Caki2 (cell line): ENCODE measurements at regions not wholly inside any gene's neighbourhood (a gene's known extent, or its start where the extent isn't known, plus 50 kb on each side); places are given as distances from the start of the nearest gene placed in this dataset.
"Not testable (repeated sequence)": the region's sequence is repeated elsewhere in the genome, so short reads cannot be mapped to it uniquely, and the experiment has no call there.

Experiments
- DNase-seq: peaks from one replicate; pipeline ENCODE4 v3.0.0-alpha.2; 2015; ENCODE audit warnings: low read depth
- in situ Hi-C: cut with HindIII; loops from 2 replicates; pipeline ENCODE4 v1.10.0; 2016; ENCODE audit warnings: low sequenced_read_pairs, low pct_unique_long_range_greater_than_20kb, mixed read lengths

GRCh38 chr2:2901384-2902345, 476.0 kb downstream of the EIPR1 start:
- no peak for DNase-seq
- in situ Hi-C loops, result no loop called here

GRCh38 chr2:2899826-2900225, 477.8 kb downstream of the EIPR1 start:
- in situ Hi-C loops, result no loop called here
- DNase-seq, result no peak

GRCh38 chr2:2898744-2899143, 478.9 kb downstream of the EIPR1 start:
- no peak for DNase-seq
- in situ Hi-C loops, result no loop called here

- DNase-seq, result no peak
- in situ Hi-C loops, result no loop called here
Observed at GRCh38 chr2:2896643-2897042, 481.0 kb downstream of the EIPR1 start.

GRCh38 chr2:2896011-2896410, 481.6 kb downstream of the EIPR1 start:
- DNase-seq, result no peak
- in situ Hi-C loops, result no loop called here

GRCh38 chr2:2894011-2894410, 483.6 kb downstream of the EIPR1 start:
- in situ Hi-C loops, DNase-seq: not testable (repeated sequence)

GRCh38 chr2:2892892-2893291, 484.7 kb downstream of the EIPR1 start:
- in situ Hi-C loops, result no loop called here
- DNase-seq, result no peak

- no peak for DNase-seq
- in situ Hi-C loops, result no loop called here
Observed at GRCh38 chr2:2892378-2892777, 485.2 kb downstream of the EIPR1 start.

- DNase-seq, result no peak
- in situ Hi-C loops, result no loop called here
Observed at GRCh38 chr2:2890901-2891300, 486.7 kb downstream of the EIPR1 start.

GRCh38 chr2:2890246-2890645, 487.4 kb downstream of the EIPR1 start:
- in situ Hi-C loops, result no loop called here
- no peak for DNase-seq

GRCh38 chr2:2889646-2890045, 488.0 kb downstream of the EIPR1 start:
- no peak for DNase-seq
- in situ Hi-C loops, result no loop called here

- in situ Hi-C loops, result no loop called here
- no peak for DNase-seq
Observed at GRCh38 chr2:2889141-2889540, 488.5 kb downstream of the EIPR1 start.

- in situ Hi-C loops, result no loop called here
Observed at GRCh38 chr2:2887772-2888387, 489.7 kb downstream of the EIPR1 start.

GRCh38 chr2:2886922-2887321, 490.7 kb downstream of the EIPR1 start:
- in situ Hi-C loops, result no loop called here
- DNase-seq, result no peak

More at GRCh38 chr2:2887772-2888387, 489.7 kb downstream of the EIPR1 start:
- no peak for DNase-seq

GRCh38 chr2:2881499-2881898, 496.1 kb downstream of the EIPR1 start:
- DNase-seq, result no peak
- in situ Hi-C loops, result no loop called here

GRCh38 chr2:2880938-2881337, 496.7 kb downstream of the EIPR1 start:
- in situ Hi-C loops, result no loop called here

GRCh38 chr2:2879781-2880180, 497.8 kb downstream of the EIPR1 start:
- in situ Hi-C loops, result no loop called here
- DNase-seq, result no peak

More at GRCh38 chr2:2880938-2881337, 496.7 kb downstream of the EIPR1 start:
- no peak for DNase-seq

- no peak for DNase-seq
- in situ Hi-C loops, result no loop called here
Observed at GRCh38 chr2:2879071-2879470, 498.5 kb downstream of the EIPR1 start.

GRCh38 chr2:2877427-2877826, 500.2 kb downstream of the EIPR1 start:
- DNase-seq, result no peak
- in situ Hi-C loops, result no loop called here
